Heart right ventricle (tissue), 16 donors: ENCODE measurements at regions not wholly inside any gene's neighbourhood (a gene's known extent, or its start where the extent isn't known, plus 50 kb on each side); places are given as distances from the start of the nearest gene placed in this dataset.

Experiments
- ATAC-seq, 8 donors: fragments of 200-7000 bp; cut with Tn5 transposase; one replicate each; pipeline ENCODE4 v1.9.1; 2020; ENCODE audit warnings: mild to moderate bottlenecking in 8 of 8, moderate library complexity in 8 of 8, moderate number of reproducible peaks in 1 of 8
- DNase-seq, 2 donors: peaks; one replicate each; pipeline ENCODE4 v3.0.0-alpha.2; 2020
- H3K27ac ChIP-seq, 10 donors: fragments of 200-600 bp; sonication (generic) in 2 of 10; one replicate each; pipeline versions ENCODE4 v1.5.0 to v1.8.0; 2020 to 2022; ENCODE audit warnings: mild to moderate bottlenecking in 3 of 10
- H3K27me3 ChIP-seq, 7 donors: fragments of 200-600 bp; one replicate each; pipeline ENCODE4 v1.8.0; 2021 to 2022; ENCODE audit warnings: mild to moderate bottlenecking in 2 of 7
- H3K36me3 ChIP-seq, 9 donors: fragments of 200-600 bp; sonication (generic) in 1 of 9; one replicate each; pipeline versions ENCODE4 v1.5.0 to v1.8.0; 2020 to 2022; ENCODE audit warnings: mild to moderate bottlenecking in 2 of 9
- H3K4me1 ChIP-seq, 9 donors: fragments of 200-600 bp; sonication (generic) in 1 of 9; one replicate each; pipeline versions ENCODE4 v1.5.0 to v1.8.0; 2020 to 2022; ENCODE audit warnings: mild to moderate bottlenecking in 4 of 9
- H3K4me3 ChIP-seq, 10 donors: fragments of 200-600 bp; sonication (generic) in 2 of 10; one replicate each; pipeline versions ENCODE4 v1.5.0 to v1.8.0; 2020 to 2022; ENCODE audit warnings: mild to moderate bottlenecking in 7 of 10, moderate library complexity in 2 of 10
- H3K9me3 ChIP-seq, 11 donors: fragments of 200-600 bp in 10 of 11; sonication (generic) in 2 of 11; one replicate each; pipeline versions ENCODE4 v1.5.0 to v1.8.0; 2013 to 2022; ENCODE audit warnings: mild to moderate bottlenecking in 2 of 11, control low read depth in 1 of 11, moderate library complexity in 1 of 11
- CTCF ChIP-seq, 9 donors: fragments of 200-600 bp; sonication (generic) in 2 of 9; IDR thresholded peaks; one replicate each; pipeline versions ENCODE4 v1.5.0 to v1.8.0; 2021 to 2022; ENCODE audit warnings: antibody characterized with exemption in 9 of 9, mild to moderate bottlenecking in 5 of 9, moderate library complexity in 1 of 9
- WGBS, 2 donors: extraction: QIAGEN DNeasy Blood & Tissue Kit; methylation state at CpG; one replicate each; pipeline ENCODE4 v1.1.7; 2013; ENCODE audit warnings: inconsistent platforms in 1 of 2; 5-methylcytosine and 5-hydroxymethylcytosine counted together
- intact Hi-C, 10 donors: fragments of 100-400 bp; cut with DNase I; formaldehyde crosslinking; loops; one replicate each; pipeline versions ENCODE4 v1.11.1 to v1.14.2; 2022
- donor health status: Arrhythmogenic right ventricular cardiomyopathy.
- donor health status: ischemic (EF 13 %, LVEDD 7.1; RV severe dilation, severe dysfunction).
- donor health status: healthy with polysubstance abuse.
- donor health status: DM: no; HTN: yes; CAD: no.
- donor health status: DM: no; HTN: no; CAD: no.
- donor health status: ischemic (EF 25% LVEDD 6.9; RV normal size, moderate dysfunction).
- donor health status: ischemic (EF 25% LVEDD 5.7; RV mildly dilated, moderate dysfunction).
- donor health status: healthy.
- donor health status: DM: yes; HTN: yes; CAD: no.
- donor health status: Ischemic cardiomyopathy.
- donor health status: ischemic (EF 35%, LVEDD 5.7; RV mildly dilated, moderate dysfunction).
- donor health status: nonischemic (EF 11% LVEDD 7.7; RV severe dilation, severe dysfunction).
- donor health status: DM: yes; HTN: yes; CAD: no.
- donor health status: PGD.
- donor health status: ischemic (EF 29% LVEDD 5.4; RV normal size, mild dysfunction).
- donor health status: nonischemic (EF 23%, LVEDD 6.1; RV moderate dilation, normal function).

DNA sequence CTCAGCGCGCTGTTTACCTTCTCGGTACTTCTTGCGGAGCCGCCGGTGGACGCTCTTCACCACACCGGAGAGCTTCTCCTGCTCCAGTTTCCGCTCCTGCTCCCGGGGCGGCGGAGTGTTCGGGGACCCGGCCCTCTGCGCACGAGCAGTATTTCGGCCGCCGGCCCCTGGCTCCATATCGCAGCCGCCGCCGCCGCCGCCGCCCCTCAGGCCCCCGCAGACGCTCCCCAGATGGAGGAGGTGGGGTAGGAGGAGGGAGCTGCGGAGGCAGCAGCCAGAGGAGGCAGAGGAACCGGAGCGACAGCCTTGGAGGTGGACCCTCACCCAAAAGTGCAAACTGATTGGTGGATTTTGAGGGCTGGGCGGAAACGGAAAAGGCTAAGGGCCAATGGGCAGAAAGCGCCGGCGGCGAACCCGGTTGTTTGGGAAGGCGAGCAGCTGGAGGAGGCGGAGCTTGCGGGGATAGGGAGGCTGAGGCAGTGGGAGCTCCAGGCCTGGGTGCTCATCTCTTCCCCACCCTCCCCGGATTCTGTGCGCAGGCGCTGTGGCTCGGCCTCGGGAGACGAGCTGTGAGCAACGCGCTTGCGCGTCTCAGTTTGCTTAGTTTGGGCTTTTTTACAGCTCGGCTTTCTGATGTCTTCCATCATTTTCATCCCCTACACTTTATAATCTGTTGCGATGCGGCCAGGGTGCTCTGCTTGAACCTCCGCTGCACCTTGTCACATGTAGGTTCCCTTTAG lies 146.9 kb downstream of the GPR85 start:
- Histone ChIP-seq H3K27ac (peak overlapping the region; percentile 69 to 89 (median 86)), H3K4me3 (peak overlapping the region; percentile 71 to 91 (median 86)), H3K4me1 (peaks cover 0 to 45% (median 32%) of the 10 kb centered on the region in 9 donors), H3K27me3 (peaks cover 0 to 7% (median 0%) of the 10 kb centered on the region in 7 donors), H3K9me3 (no peaks in the 10 kb centered on the region), H3K36me3 (no peaks in the 10 kb centered on the region)
- intact Hi-C loops, result loop anchor here in 2 of 10 donors (1.0 to 5.0 kb wide), 2 partner anchors 178 to 179 kb away; partner anchors contain the start of gene SMIM30 (in 2 of the 2)
- DNase-seq (peak; percentile 99), ATAC-seq (peak; percentile 98 to 99 (median 99))
- WGBS, 2 donors, result 0 to 1% methylated on average over 54 to 55 of the region's 55 CpGs
- peak in 1 of 9 donors; percentile 12 for TF ChIP-seq CTCF (IDR thresholded peaks at IDR 0.05)

GRCh38 chr7:112938863-112939573 lies 147.6 kb downstream of the GPR85 start:
- peak in 7 of 8 donors; percentile 4 to 44 (median 17) for ATAC-seq
- H3K27ac ChIP-seq, result peak overlapping the region; percentile 69 to 89 (median 86)
- 0 to 1% methylated on average over 26 of the region's 26 CpGs for WGBS, 2 donors
- peak overlapping the region; percentile 71 to 91 (median 86) for H3K4me3 ChIP-seq
- peaks cover 0 to 2% (median 0%) of the 10 kb centered on the region in 9 donors for H3K36me3 ChIP-seq
- peaks cover 0 to 7% (median 0%) of the 10 kb centered on the region in 7 donors for H3K27me3 ChIP-seq
- H3K9me3 ChIP-seq, result no peaks in the 10 kb centered on the region
- intact Hi-C loops, result no loop called here
- peak in 1 of 2 donors; percentile 33 for DNase-seq
- TF ChIP-seq CTCF (IDR thresholded peaks at IDR 0.05), result no peak
- H3K4me1 ChIP-seq, result peaks cover 0 to 52% (median 32%) of the 10 kb centered on the region in 9 donors

GRCh38 chr7:112937651-112938415 lies 147.6 kb upstream of the TMEM168 start:
- intact Hi-C loops, result no loop called here
- DNase-seq (no peak), ATAC-seq (no peak)
- Histone ChIP-seq H3K36me3 (peaks cover 0 to 4% (median 0%) of the 10 kb centered on the region in 9 donors), H3K4me3 (peak overlapping the region in 8 of 10 donors; percentile 82 to 91 (median 86)), H3K9me3 (no peaks in the 10 kb centered on the region), H3K27ac (peak overlapping the region in 4 of 10 donors; percentile 84 to 89 (median 86)), H3K4me1 (peaks cover 0 to 52% (median 32%) of the 10 kb centered on the region in 9 donors), H3K27me3 (no peaks in the 10 kb centered on the region)
- 73 to 74% methylated on average over 3 of the region's 3 CpGs for WGBS, 2 donors
- TF ChIP-seq CTCF (IDR thresholded peaks at IDR 0.05), result no peak

DNA sequence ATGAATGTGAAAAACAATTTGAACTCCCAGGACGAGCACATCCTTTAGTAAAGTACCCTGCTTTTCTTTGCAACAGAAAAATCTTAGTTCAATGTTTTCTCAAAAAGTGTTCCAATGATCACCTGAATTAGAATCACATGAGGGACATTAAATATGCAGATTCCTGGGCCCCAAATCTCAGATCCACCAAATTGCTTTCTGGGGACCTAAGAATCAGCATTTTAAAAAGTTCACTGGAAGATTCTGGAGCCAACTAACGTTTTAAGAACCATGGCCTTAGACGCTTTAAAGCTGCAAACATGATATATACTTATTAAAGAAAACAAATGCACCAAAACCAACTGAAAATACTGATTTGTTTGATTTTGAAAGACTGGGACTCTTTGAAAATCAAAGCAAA lies 143.4 kb upstream of the TMEM168 start:
- no peak for TF ChIP-seq CTCF (IDR thresholded peaks at IDR 0.05)
- no peak overlapping the region for H3K4me3 ChIP-seq
- peaks cover 0 to 66% (median 37%) of the 10 kb centered on the region in 9 donors for H3K4me1 ChIP-seq
- H3K36me3 ChIP-seq, result peaks cover 0 to 4% (median 0%) of the 10 kb centered on the region in 9 donors
- intact Hi-C loops, result no loop called here
- ATAC-seq, result no peak
- no peaks in the 10 kb centered on the region for H3K27me3 ChIP-seq
- 85 to 90% methylated on average over 3 of the region's 3 CpGs for WGBS, 2 donors
- DNase-seq, result no peak
- H3K9me3 ChIP-seq, result no peaks in the 10 kb centered on the region
- no peak overlapping the region for H3K27ac ChIP-seq
